Muscle of leg (tissue), 3 donors: ENCODE measurements at regions not wholly inside any gene's neighbourhood (a gene's known extent, or its start where the extent isn't known, plus 50 kb on each side); places are given as distances from the start of the nearest gene placed in this dataset.
"Not testable (repeated sequence)": the region's sequence is repeated elsewhere in the genome, so short reads cannot be mapped to it uniquely, and the experiment has no call there.

Experiments
- DNase-seq: peaks from one replicate; pipeline ENCODE4 v3.0.0; 2013
- H3K27ac ChIP-seq: one replicate; pipeline ENCODE4 v1.5.1; 2013; ENCODE audit warnings: mild to moderate bottlenecking, low read length, control low read depth
- H3K27me3 ChIP-seq: one replicate; pipeline ENCODE4 v1.6.1; 2013; ENCODE audit warnings: low read length; ENCODE audit not compliant: control insufficient read depth, insufficient read depth
- H3K36me3 ChIP-seq: one replicate; pipeline ENCODE4 v1.6.1; 2013; ENCODE audit warnings: low read length; ENCODE audit not compliant: control insufficient read depth, insufficient read depth
- H3K4me1 ChIP-seq: one replicate; pipeline ENCODE4 v1.6.1; 2013; ENCODE audit warnings: low read length; ENCODE audit not compliant: control insufficient read depth, insufficient read depth
- H3K4me3 ChIP-seq: one replicate; pipeline ENCODE4 v1.5.1; 2013; ENCODE audit warnings: low read length, control low read depth
- H3K9me3 ChIP-seq: replicated peaks from 2 replicates; pipeline ENCODE4 v1.6.1; 2013; ENCODE audit warnings: low read depth, low read length; ENCODE audit not compliant: control insufficient read depth
- WGBS: methylation state at CpG from one replicate; pipeline ENCODE4 v1.1.5; 2013; ENCODE audit warnings: missing lambda C conversion rate; ENCODE audit not compliant: insufficient coverage; 5-methylcytosine and 5-hydroxymethylcytosine counted together

DNA sequence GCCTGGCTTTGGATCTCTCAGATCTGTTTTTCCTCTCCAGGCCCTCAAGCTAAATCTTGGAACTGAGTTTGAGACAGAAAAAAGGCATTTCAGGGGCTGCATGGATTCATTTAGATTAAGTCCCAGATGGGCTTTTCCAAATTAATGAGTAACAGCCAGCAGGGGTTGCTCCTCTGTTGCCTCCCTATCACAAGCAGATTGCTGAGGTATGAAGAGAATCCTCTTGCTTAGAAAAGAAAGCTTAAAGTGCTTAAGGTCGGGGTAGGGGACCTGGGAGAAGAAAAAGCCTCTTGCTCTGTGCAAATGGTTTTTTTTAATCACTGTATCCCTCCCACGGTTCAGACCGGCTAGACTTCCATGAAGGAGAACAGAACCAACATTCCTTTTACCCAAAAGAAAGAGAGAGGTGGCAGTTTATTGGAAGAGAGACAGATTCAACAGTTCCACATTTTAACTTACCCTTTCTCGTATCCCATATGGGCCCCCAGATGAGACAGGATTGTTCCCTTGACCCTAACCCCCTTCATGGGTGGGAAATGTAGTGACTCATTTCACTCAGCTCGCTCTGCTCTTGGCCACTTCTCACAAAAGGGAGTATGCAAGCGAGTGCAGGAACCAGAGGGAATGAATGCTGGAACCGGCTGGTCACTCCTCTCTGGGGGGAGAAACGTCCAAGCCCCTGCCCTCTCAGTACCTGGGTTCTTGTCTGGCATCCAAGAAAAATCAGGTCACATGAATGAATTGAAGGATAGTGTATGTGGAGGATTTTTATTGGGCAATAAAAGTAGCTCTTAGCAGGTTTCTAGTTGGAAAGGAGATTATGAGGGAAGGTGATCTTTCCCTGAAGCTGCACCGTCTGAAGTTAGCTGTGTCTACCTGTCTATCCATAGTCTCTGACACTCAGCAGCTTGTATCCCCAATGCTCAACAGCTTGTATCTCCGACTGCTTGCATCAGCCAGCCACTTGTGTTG is 745.2 kb downstream of the SI start:
- Histone ChIP-seq H3K4me1 (no peaks in the 10 kb centered on the region), H3K27ac (no peak overlapping the region), H3K36me3 (no peaks in the 10 kb centered on the region), H3K9me3 (no peaks in the 10 kb centered on the region), H3K4me3 (no peak overlapping the region), H3K27me3 (no peaks in the 10 kb centered on the region)
- DNase-seq, result peak; percentile 14
- WGBS, result 24% methylated on average over 4 of the region's 10 CpGs

DNA sequence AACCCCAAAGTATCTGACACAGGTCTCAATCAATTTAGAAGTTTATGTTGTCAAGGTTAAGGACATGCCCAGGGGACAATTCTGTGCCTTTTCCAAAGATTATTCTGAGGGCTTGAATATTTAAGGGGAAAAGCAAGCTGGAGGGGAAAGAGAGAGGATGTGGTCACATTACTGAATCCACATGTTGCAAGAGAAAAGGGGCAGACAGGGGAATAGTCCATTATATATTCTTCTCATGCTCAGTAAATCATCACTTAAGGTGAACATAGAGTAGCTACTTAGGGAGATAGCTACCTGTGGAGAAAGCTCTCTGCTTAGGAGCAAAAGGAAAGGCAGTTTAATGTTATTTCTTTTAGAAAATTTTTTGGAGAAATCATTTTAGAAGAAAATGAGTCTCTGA is 751.6 kb downstream of the SI start:
- Histone ChIP-seq H3K27me3 (no peaks in the 10 kb centered on the region), H3K4me3 (no peak overlapping the region), H3K36me3 (no peaks in the 10 kb centered on the region), H3K9me3 (no peaks in the 10 kb centered on the region), H3K27ac (no peak overlapping the region), H3K4me1 (no peaks in the 10 kb centered on the region)
- no peak for DNase-seq

DNA sequence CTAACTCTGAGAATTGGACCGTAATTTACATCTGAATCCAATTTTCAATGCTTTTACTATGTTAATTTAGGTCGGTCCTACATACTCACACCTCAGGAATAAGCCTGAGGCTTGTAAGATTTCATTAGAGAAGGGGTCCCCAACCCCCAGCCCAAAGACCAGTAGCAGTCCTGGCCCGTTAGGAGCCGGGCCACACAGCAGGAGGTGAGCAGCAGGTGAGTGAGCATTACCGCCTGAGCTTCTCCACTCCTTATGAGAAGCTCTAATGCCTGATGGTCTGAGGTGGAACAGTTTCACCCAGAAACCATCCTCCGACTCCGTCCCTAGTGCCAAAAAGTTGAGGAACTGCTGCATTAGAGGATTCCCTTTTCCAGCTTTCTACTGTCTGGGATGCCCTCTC is 757.3 kb downstream of the SI start:
- H3K27me3 ChIP-seq, result no peaks in the 10 kb centered on the region
- no peaks in the 10 kb centered on the region for H3K9me3 ChIP-seq
- H3K36me3 ChIP-seq, result no peaks in the 10 kb centered on the region
- DNase-seq, result no peak
- H3K4me3 ChIP-seq, result no peak overlapping the region
- no peaks in the 10 kb centered on the region for H3K4me1 ChIP-seq
- H3K27ac ChIP-seq, result no peak overlapping the region
- WGBS, result 100% methylated on average over 4 of the region's 7 CpGs

DNA sequence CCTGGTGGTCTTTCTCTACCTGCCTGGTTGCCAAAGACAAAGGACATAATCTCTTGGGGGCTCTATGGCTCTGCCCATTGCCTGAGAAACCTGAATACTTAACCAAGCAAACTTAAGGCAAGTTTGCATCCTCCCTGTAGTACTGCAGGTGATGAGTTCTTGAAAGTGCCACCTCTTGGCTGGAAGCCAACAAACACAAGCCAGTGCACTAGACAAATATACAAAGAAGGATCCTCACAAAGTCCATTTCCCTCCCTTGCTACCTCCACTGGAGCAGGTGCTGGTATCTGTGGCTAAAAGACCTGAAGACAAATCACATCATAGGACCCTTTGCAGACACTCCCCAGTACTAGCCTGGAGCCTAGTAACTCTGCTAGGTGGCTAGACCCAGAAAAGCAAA is 772.3 kb downstream of the SI start:
- Histone ChIP-seq H3K27me3 (no peaks in the 10 kb centered on the region), H3K27ac (no peak overlapping the region), H3K4me1 (no peaks in the 10 kb centered on the region), H3K36me3 (no peaks in the 10 kb centered on the region), H3K4me3 (no peak overlapping the region), H3K9me3 (peaks cover 4% of the 10 kb centered on the region)
- DNase-seq, result no peak

DNA sequence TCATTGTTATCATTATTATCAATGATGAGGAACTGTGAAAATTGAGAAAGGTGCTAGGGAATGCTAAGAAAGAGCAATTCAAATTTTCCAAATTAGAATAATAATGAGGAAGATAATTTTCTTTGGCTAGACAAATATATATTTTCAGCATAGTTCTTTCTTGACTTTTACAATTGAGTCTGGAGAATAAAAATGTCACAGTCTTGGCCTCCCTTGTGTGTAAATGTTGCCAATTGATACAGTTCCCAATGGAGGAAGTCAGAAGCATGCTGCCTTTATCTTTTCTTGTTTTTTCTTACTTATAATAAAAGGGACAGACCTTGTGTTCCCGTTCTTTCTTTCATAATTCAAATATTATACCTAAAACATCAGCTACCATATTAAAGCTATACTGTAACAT is 774.4 kb downstream of the SI start:
- no CpG with 5 or more reads among the region's 1 CpG for WGBS
- Histone ChIP-seq H3K9me3 (peaks cover 2% of the 10 kb centered on the region), H3K4me1 (no peaks in the 10 kb centered on the region), H3K27ac (no peak overlapping the region), H3K4me3 (no peak overlapping the region), H3K36me3 (no peaks in the 10 kb centered on the region), H3K27me3 (no peaks in the 10 kb centered on the region)
- no peak for DNase-seq

DNA sequence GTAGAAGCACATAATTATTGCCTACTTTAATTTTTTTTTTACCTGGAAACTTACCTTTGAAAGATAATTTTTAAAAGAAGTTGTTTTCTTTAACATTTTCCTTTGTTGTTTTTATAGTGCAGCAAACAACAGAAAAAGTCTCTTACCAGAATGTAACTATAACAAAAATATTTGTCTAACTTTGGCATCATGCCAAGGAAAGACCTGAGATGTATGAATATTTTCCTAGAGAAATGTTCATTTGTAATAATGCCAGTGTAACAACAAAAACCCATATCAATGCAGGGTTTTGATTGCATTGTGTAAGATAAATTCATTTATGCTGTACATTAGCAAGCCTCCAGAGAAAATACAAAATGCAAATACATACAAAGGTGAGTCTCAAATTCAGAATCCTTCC is 775.7 kb downstream of the SI start:
- Histone ChIP-seq H3K4me3 (no peak overlapping the region), H3K9me3 (peaks cover 2% of the 10 kb centered on the region), H3K4me1 (no peaks in the 10 kb centered on the region), H3K36me3 (no peaks in the 10 kb centered on the region), H3K27ac (no peak overlapping the region), H3K27me3 (no peaks in the 10 kb centered on the region)
- no peak for DNase-seq

DNA sequence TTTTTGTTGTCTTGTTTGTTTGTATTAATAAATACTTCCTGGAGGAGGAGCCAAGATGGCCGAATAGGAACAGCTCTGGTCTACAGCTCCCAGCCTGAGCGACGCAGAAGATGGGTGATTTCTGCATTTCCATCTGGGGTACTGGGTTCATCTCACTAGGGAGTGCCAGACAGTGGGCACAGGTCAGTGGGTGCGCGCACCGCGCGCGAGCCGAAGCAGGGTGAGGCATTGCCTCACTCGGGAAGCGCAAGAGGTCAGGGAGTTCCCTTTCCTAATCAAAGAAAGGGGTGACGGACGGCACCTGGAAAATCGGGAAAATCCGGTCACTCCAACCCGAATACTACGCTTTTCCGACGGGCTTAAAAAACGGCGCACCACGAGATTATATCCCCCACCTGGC is 786.8 kb downstream of the SI start:
- 95% methylated on average over 17 of the region's 23 CpGs for WGBS
- H3K27ac ChIP-seq, H3K9me3 ChIP-seq, DNase-seq, H3K4me1 ChIP-seq, H3K27me3 ChIP-seq, H3K36me3 ChIP-seq, H3K4me3 ChIP-seq: not testable (repeated sequence)

DNA sequence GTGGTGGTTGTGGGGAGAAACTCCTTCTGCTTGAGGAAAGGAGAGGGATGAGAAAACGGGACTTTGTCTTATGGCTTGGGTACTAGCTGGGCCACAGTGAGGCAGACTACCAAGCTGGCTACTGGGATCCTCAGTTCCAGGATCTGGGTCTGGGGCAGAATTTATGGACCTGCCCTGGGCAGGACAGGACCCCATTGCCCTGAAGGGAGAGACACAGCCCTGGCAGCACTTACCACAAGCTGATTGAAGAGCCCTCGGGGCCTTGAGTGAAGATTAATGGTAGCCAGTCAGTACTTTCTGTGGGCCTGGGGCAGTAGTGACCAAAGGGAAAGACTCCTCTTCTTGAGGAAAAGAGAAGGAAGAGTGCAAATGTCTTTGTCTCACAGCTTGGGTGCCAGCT is 799.7 kb downstream of the SI start:
- peaks cover 36% of the 10 kb centered on the region for H3K9me3 ChIP-seq

DNA sequence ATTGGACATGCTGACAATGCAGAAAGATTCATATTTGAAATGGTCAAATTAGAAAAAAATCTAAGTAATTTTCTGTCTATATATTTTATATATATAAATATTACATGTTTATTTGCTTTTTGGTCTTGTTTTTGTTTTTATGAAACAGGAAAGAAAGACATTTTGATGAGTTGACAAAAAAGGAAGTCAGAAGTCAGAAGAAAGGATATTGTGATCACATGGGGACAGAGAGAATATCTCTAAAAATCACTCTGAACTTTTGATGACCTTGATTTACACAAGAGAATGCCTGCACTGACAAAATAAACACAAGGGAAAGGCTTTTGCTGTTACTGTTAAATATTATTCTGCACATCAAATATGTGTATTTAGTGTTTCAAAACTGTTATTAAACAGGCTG is 811.2 kb downstream of the SI start:
- no peak overlapping the region for H3K27ac ChIP-seq
- no peaks in the 10 kb centered on the region for H3K36me3 ChIP-seq
- H3K4me1 ChIP-seq, result no peaks in the 10 kb centered on the region
- H3K4me3 ChIP-seq, result no peak overlapping the region
- DNase-seq, result peak; percentile 2
- peaks cover 7% of the 10 kb centered on the region for H3K9me3 ChIP-seq
- H3K27me3 ChIP-seq, result no peaks in the 10 kb centered on the region

More for the DNA sequence above, 799.7 kb downstream of the SI start:
- H3K4me1 ChIP-seq, result no peaks in the 10 kb centered on the region
- H3K27ac ChIP-seq, result no peak overlapping the region
- no peak for DNase-seq
- H3K4me3 ChIP-seq, result no peak overlapping the region
- H3K36me3 ChIP-seq, result no peaks in the 10 kb centered on the region
- WGBS, result 96% methylated on average over 2 of the region's 2 CpGs
- H3K27me3 ChIP-seq, result no peaks in the 10 kb centered on the region

DNA sequence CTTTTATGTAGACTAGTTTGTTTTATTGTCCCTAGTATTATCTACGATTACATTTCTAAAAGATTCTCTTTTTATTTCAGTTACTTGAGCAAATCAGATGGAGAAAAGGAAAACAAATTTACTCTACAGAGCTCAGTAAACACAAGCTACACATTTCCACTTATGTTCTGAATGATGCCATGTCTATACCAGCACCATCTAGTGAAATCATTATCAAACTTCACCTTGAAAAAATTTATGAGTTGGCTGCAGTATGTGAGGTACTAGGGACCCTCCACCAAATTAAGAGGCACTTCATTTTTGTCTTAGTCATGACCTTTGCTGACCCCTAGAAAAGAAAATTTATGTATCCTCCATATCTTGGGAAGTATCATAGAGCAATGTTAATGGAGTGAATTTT is 827.4 kb downstream of the SI start:
- Histone ChIP-seq H3K36me3 (no peaks in the 10 kb centered on the region), H3K27ac (no peak overlapping the region), H3K9me3 (no peaks in the 10 kb centered on the region), H3K27me3 (no peaks in the 10 kb centered on the region), H3K4me3 (no peak overlapping the region), H3K4me1 (no peaks in the 10 kb centered on the region)
- no peak for DNase-seq
- no CpG with 5 or more reads among the region's 1 CpG for WGBS

DNA sequence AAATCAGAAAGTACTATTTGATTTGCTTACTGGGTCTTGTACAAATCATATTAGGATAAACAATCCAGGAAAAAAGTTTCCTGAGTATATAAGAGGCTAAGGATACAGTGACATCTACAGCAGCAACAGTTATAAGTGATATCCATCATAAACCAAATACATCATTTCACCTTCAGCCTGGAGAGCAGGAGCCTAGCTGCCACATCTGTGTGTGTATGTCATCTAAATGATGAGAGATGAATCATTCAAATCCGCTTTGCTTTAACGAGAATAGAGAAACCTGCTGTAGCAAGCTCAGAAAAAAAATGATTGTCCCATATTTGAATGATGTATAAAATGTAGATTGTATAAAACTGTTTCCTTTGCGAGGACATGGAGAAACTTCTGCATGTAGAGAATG is 841.4 kb downstream of the SI start:
- Histone ChIP-seq H3K36me3 (no peaks in the 10 kb centered on the region), H3K9me3 (no peaks in the 10 kb centered on the region), H3K4me1 (no peaks in the 10 kb centered on the region), H3K27me3 (no peaks in the 10 kb centered on the region), H3K27ac (no peak overlapping the region), H3K4me3 (no peak overlapping the region)
- DNase-seq, result no peak
- WGBS, result no CpG with 5 or more reads among the region's 3 CpGs
